CD4-positive, alpha-beta T cell treated with Interleukin-2 at 100 ng/mL for 4 hours (primary cell): ENCODE measurements at regions not wholly inside any gene's neighbourhood (a gene's known extent, or its start where the extent isn't known, plus 50 kb on each side); places are given as distances from the start of the nearest gene placed in this dataset.

ENCODE experiments used
- DNase-seq: peaks from one replicate; pipeline ENCODE4 v3.0.0-alpha.2; 2020; ENCODE audit warnings: low spot score

DNA sequence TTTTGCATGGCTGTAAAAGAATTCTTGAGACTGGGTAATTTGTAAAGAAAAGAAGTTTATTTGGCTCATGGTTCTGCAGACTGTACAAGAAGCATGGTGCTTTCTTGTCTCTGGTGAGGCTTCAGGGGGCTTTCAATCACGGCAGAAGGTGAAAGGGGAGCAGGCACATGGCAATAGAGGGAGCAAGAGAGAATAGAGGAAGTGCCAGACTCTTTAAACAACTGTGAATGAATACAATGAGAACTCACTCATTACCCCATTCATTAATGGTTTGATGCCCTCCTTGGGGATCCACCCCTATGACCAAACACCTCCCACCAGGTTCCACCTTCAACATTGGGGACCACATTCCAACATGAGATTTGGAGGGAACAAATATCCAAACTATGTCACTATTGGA, 463.5 kb downstream of the MTX2 start:
- no peak for DNase-seq

DNA sequence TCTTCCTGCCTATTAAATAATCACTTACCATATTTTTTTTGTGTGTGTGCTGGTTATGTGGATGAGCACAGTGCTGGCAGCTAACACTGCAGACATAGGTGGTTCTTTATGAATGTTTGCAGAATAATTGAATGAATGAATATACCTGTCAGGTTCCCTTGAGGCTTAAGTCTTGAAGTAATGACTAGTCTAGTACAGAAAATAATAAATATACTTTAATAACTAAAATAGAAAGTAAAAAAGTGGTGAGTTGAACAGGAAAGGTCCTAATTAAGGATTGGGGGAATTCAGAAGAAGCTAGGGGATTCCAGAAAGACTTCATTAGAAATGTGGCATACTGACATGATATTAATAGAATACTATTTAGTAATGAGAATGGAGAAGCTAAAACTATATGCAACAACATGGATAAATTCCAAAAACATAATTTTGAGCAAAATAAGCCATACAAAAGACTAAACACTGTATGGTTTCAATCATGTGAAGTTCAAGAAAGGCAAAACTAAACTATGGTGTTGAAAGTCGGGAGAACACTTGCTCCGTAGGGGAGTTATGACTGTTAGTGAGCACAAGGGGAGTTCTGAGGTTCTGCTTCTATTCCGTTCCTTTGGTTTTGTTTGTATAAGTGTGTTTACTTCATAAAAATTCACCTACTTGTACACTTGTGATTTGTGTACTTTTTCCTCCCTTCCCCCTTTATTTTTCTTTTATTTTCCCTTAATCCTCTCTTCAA, 464.6 kb downstream of the MTX2 start:
- no peak for DNase-seq

DNA sequence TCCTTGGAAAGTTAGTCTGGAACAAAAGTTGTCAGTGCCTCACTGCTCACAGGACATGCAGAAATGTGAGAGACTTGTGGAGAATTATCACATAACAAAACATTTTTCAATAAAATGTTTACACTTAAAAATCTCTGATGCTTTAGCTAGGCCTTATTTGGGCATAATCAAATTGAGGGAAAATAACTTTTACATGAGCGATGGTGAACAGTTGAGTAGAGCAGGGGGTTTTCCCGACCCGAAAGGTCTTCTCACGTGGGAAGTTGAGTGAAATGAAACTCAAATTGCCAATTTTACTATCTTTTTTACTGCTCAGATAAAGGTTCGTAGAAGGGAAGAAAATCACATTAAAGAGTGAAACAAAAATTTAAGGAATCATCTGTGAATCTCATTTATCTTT, 465.6 kb downstream of the MTX2 start:
- no peak for DNase-seq

DNA sequence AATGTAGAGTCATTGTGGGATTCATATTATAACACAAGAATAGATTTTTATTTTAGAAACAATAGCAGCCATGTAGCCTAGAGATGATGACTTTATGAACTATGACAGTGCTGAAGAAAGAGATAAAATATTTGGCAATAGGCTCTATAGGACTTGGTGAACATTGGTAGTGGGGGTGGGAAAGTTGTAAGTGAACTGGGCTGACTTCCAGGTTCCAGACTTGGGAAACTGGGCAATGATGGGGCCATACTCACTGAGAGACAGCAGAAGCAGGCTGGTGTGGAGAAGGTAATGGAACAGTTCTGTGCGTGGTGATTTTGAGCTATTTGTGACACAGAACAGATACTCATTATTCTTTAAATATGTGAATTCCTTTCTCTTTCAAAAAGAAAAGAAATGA, 470.3 kb upstream of the HNRNPA3 start:
- DNase-seq = no peak

DNA sequence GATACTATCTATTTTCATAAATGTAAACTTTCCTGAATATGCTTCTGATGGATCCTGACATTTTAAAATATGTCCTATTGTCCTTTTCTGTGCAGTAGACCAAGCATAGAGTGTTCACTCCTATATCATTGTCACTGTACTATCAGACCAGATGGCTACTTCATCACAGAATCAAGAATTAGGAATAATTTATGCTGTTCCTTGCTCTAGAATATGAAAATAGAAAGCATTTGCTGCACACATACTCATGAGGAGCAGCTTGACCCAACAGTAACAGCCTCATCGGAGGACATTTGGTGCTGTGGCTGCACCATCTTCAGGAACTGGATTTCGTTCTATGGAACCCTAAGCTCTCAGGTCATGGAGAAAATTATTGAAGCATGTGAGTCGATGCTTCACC, 468.9 kb upstream of the HNRNPA3 start:
- no peak for DNase-seq

DNA sequence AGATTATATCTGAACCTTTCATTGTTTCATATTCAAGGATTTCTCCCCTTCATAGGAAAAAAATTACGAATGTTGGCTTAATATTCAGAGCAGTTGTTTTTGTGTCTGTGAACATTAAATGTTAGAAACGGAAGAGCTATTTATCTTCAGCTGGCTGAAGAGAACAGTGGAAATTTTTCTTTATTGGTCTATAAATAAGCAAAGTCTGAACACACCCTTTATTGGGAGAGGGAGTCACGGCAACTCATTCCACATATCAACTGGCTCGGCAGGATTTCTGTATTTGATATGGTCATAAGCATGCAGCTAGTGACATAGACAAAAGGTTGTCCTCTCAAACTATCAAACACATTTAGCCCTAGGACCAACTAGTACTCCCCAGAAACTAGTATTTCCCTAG, 468.4 kb upstream of the HNRNPA3 start:
- no peak for DNase-seq

DNA sequence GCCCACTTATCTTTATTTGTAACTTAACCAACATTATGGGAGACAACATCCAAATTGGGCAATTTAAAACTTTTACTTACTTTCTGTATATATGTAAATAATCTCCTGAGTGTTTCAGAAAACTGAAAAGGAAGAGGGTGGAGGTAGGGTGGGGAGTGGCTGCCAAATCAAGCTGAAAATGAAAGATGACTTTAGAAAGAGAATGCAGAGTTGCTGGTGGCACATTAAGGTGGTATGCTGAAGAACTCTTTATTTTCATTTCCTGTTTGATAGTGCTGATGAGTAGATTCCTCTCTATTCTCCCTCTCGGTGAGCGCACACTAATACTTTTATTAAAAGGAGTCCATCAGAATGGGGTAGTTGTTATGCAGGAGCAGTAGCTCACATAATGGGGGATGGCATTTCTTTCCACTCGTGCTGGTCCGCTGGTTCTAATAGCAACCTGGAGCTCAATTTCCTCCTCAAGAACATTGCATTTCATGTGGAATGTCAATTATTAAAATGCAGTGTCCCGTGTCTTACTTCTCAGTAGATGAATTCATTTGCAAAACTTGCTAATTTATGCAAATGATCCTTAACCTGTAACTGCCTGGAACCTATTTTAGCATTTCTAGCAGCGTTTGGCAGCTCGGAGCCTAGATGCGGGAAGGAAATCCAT, 466.9 kb upstream of the HNRNPA3 start:
- DNase-seq = no peak

DNA sequence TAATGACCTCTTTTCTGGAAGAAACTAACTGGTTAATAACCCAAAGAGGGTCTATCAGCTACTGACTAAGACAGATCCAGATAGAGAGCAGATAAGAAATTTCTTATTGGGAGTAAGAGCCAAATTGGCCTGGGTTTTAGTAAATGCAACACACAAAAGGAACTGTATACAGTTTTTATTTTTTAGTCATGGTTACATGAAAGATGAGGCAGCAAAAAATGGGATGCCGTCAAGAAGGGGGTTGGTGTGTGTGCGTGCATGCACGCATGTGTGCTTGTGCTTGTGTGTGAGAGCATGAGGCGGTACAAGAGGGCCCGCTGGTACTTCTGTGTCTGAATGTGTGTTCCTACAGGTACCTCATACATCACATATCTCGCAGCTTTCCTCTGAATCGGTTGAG, 466.2 kb upstream of the HNRNPA3 start:
- DNase-seq = no peak

DNA sequence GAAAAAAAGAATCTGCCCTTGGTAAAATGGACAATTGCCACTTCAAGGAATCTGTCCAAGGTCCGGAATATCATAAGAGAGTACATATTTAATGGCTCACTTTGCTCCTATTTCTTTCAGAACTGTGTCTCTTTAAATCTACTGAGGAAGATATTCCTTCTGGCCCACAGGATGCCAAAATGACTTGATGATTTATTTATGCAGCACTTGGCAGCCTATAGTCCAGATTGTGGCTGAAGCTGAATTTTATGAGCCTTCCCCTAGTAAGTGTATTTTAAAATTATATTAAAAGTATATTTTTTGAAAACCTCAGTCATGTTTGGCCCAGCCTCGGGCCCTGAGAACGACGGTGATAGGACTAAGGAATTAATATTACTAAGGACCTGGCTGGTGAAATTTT, 465.1 kb upstream of the HNRNPA3 start:
- no peak for DNase-seq

DNA sequence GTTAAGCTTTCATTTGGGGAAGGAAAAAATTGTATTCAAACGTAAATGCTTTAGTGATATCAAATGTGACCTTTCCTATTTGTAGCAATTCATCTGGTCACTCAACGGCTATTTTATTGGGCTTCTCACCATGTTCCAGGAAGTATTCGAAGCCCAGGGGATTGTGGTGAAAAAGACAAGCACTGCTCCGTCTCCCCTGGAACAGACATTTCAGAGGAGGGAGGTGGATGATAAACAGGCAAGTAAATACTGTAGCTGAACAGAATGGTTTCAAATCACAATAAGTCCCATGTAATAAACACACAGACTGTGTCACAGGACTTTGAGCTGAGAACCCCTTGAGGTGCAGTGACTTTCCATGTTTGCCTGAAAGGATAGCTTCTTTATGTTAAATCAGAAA, 464.7 kb upstream of the HNRNPA3 start:
- DNase-seq = no peak

DNA sequence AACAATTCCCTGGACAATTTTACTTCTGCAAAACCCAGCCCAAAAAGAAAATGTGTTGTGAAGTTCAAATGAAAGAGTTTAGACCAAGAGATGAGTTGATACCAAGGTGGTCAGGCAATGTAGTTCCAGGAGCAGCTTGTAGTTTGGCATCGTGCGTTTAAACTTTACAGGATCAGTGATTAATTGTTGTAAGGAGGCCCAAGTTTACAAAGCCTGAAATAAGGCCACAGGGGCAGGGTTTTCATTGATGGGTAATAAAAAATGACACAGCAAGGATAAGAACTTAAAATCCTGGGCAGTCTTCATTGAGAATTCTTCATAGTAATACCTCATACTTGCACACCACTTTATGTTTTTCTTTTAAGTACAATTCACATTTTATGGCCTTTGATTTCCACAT, 463.9 kb upstream of the HNRNPA3 start:
- no peak for DNase-seq

DNA sequence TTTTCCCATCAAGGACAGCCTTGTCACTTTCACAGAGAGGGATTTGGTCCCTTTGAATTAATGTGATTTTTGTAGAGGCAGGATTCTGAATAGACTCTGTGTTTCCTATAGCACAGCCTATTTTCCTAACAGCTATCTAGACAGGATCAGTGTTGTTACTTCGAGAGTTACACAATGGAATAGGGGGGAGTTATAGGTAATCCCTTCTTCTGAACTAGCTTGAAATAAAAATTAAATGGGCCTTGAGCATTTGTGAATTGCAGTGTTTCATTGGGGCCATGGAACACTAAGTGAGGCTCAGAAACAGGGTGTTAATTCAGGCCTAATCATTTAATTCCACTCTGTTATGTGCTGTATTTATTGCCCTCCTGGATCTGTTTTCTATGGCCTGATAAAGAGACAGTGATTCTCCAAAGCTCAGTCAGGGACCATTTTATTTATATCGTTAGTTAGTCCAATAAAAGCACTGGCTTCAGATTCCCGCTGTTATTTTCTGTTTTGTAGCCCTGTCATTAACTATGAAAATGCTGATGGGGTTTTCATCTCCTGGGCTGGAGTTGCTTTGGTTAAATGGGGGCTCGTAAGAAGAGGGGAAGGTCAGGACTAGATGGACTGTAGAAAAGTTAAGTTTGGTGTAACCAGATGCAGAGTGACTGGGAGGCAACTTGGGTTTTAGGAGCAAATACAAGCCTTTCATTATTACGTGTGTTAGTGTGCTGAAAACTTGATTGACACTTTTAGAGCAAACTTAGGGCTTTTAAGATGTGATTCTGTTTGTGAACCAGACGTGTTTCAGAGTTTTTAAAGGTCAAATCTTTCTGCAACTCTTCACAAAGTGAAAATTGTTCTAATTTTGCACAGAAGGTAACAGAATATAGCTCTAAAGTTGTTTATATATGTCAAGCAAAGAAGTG, 461.0 kb upstream of the HNRNPA3 start:
- DNase-seq = no peak

DNA sequence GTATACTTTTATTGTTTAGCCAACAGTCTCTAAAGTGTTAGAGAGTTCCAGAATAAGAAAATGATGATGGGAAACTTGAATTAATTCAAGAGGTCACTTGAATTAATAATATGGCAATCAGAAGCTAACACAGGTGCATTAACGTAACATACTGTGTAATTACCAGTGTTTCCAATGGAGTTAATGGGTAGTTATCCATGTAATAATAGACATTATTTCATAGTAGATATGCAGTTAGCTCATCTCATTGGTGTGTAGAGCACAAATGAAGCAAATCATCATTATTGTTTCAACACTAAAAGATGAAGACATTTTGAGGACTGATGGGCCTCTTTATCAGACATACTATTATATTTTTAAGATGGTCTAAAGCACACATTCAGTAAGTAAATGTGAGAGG, 460.3 kb upstream of the HNRNPA3 start:
- DNase-seq = no peak

DNA sequence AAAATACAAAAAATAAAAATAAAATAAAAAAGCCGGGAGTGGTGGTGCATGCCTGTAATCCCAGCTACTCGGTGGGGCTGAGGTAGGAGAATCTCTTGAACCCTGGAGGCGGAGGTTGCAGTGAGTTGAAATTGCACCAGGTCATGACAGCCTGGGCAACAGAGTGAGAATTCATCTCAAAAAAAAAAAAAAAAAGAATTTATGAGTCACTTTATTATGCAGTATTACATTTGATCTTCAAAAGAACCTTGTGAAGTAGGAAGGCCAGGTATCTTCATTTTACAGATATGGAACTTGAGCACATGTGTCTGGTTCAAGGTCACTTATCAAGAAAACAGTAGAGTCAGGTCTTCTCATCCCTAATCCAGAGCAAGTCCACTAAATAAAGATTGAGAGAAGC, 459.4 kb upstream of the HNRNPA3 start:
- DNase-seq = no peak

DNA sequence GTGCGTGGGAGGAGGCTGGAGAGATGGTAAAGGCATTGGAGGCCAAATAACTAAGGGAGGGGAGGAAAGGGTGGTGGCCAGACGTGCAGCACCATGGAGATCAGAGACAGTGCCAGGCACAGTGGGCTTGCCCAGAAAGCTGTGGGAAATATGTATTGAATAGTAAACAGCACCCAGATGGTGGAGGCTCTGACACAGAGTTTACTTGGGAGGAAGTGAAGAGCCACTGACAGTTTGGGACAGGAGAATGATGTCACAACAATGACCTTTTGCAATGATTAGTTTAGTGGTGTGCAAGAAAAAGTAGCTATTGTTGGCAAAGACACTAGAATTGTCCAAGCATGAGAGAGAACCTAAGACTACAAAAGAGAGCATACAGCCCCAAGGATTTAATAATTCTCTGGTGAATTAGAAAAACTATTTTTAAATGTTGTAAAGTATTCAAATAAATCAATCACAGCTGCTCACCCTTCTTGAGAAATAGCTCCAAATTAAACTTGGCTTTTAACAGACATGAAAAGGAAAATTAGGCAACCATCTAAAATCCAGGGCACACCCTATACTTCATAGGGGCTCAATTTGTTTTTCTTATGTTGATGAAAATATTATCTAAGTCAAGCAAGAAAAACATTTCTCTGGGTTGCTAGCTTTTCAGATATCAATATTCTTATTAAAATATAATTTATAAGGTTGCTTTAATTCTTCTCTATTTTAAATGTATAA, 458.7 kb upstream of the HNRNPA3 start:
- DNase-seq = no peak

DNA sequence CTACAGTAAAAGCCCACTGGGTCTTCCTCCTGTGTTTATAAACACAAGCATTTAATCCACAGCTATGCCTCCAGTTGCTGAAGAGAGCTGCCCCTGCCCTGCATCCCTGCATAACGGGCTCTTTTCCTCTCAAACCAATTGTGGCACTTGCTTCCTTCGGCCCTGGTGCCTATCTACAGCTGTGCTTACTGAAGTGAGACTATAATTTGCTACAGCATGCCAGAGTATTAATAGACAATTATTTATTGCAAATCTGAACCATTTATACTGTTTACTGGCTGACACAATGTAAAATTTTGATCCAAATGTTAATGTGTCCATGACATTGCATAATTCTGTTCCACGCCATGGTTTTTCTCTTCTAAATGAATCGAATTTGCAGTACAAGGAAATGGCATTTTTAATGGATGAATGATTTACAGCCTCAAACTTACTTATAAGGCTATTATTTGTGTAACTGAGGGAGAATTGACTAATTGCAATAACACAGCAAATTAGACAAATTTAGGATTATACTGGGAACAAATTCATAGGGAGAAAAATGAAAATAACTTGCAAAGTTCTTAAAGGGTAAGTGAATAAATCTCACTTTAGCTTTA, 457.0 kb upstream of the HNRNPA3 start:
- DNase-seq = no peak

DNA sequence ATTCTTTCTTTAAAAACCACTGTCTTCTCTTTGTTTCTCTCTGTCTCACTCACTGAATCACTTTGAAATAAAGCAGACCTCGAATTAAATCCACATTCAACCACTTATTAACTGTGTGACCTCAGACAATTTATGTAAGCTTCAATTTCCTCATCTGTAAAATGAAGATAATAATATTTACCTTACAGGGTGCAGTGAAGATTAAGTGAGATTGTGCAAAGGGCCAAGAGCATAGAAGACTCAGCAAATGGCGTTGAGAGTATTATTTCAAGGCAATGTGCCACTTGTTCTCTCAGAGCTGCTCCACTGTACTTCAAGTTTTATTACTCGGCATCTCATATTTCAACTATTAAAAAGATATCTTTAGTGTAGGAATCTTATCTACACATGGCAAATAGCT, 454.2 kb upstream of the HNRNPA3 start:
- DNase-seq = no peak

DNA sequence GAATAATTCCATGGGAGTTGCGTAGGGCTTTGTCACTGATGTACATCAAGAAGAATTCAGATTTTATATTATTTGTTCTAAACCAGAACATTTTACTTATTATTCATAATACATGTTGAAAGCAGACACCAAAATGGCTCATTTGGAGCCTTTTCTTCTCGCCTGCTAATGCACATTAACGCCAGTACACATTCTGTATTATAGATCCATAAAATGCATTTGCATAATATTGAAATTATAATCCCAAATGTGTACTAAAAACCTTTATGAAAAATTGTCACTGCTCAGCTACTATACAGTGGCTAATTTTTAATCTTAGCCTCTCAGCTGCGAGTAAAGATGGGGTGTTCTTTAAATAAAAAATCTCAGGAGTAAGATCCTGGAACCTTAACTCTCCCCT, 452.2 kb upstream of the HNRNPA3 start:
- DNase-seq = no peak

DNA sequence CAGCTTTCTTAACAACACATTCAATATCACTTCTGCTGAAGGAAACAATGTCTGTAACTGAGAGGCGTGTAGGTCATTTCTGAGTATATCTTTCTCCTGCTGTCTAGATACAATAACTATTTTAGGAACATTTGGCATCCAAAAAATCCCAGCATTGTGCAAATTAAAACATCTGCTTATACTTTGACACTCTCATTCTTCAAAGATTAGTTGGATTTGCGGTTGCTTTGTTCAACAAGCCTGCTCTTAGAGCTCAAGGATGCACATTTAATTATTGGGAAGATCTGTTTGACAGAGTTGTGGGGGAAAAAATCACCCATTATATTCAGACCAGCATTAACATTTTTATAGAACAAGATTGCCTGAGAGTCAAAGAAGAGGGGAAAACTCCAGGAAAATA, 449.5 kb upstream of the HNRNPA3 start:
- DNase-seq = no peak

DNA sequence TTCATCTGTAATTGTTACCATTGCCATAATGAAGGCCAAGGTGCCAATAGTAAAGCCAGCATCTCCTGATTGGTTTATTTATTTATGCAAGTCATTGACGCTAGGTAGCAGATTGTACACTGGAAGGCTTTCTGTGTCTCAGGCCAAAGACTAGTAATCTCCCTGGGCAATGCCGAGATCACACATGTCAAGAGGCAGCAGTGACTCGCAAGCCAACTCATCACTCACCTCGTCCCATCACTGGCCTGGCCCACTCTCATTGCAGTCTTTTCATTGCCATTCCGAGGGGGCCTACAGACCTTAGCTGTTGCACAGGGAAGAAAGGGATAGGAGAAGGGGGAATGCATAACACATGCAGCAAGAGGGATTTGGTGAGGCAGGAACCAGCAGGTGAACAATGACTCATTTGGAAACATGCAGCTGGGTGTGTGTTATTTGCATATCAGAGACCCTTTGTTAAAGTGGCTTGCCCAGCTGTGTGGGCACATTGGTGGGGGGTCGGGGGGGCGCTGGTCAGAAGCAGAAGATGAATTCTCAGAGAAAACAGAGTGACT, 448.7 kb upstream of the HNRNPA3 start:
- no peak for DNase-seq

DNA sequence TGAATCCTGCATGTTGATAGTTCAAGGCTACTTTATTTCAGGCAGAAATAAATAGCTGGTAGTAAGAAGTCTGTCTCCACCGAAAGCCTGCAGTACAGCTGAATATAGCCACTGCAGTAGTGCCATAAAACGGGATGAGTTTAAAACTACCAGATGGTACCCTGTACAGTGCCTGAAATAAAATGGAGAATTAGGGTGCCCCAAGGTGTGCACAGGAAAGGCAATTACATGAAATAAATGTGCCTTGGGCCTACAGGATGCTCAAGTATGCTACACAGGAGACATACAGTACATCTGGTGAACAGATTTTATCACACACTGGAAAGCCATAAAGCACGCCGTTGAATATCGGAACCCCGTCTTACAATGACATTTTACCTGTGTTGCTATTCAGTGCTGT, 447.7 kb upstream of the HNRNPA3 start:
- DNase-seq = no peak

DNA sequence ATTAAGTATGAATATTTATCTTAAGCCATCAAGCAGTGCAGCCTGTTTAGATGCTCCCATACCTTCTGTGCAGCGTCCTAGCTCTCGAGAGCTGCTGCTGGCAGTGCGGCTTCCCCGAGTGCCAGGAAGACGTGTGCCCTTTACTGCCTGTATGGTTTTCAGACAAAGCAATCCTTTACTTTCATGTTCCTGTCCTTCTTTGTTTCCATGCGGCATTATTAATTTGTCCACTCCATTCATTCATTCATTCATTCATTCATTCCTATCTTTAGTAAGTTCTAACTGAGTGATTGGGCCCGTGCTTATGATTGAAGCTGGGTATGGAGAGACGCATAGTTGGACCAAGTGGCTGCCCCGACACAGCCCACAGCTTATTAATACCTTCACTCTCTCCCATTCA, 446.6 kb upstream of the HNRNPA3 start:
- no peak for DNase-seq
